Transverse colon (tissue), 3 donors: ENCODE measurements at regions not wholly inside any gene's neighbourhood (a gene's known extent, or its start where the extent isn't known, plus 50 kb on each side); places are given as distances from the start of the nearest gene placed in this dataset.

Source experiments
- EP300 ChIP-seq: sonication (generic); formaldehyde crosslinking; IDR thresholded peaks from one replicate; pipeline ENCODE4 v1.6.1; 2017; ENCODE audit warnings: antibody characterized with exemption, low read depth
- POLR2A ChIP-seq: fragments of 450-650 bp; IDR thresholded peaks from one replicate; pipeline ENCODE4 v1.6.1; 2016; ENCODE audit warnings: antibody characterized with exemption, mild to moderate bottlenecking, moderate library complexity
- TF ChIP-seq, protein P1 (sequence below), 5 experiments: fragments of 200-600 bp in 3 of 5; fragments of 450-650 bp in 2 of 5; sonication (generic) in 3 of 5; IDR thresholded peaks; 1 replicate in 2 of 5; 2 replicates in 3 of 5; pipeline ENCODE4 v1.5.1; 2016 to 2017; ENCODE audit warnings: antibody characterized with exemption in 5 of 5, inconsistent platforms in 3 of 5, mild to moderate bottlenecking in 2 of 5, moderate library complexity in 1 of 5

DNA sequence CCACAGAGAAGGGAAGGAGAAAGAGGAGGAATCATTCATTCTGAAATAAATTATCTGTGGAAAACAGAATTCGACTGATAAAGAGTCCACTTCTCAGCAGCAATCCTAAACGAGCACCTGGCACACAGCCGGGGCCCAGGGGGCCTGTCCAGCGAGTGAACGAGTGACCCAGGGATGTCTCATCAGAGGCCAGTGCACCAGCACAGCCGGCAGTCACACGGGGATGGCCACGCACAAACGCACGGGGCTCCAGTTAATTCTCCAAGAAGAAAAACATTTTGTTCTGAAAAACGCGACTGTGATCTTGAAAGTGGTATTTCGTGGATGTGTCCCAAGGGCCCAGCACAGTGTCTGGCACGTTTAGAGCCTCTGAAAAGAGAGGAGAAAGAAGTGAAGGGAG, 154.6 kb downstream of the BRD1 start:
- TF ChIP-seq, protein P1, sequence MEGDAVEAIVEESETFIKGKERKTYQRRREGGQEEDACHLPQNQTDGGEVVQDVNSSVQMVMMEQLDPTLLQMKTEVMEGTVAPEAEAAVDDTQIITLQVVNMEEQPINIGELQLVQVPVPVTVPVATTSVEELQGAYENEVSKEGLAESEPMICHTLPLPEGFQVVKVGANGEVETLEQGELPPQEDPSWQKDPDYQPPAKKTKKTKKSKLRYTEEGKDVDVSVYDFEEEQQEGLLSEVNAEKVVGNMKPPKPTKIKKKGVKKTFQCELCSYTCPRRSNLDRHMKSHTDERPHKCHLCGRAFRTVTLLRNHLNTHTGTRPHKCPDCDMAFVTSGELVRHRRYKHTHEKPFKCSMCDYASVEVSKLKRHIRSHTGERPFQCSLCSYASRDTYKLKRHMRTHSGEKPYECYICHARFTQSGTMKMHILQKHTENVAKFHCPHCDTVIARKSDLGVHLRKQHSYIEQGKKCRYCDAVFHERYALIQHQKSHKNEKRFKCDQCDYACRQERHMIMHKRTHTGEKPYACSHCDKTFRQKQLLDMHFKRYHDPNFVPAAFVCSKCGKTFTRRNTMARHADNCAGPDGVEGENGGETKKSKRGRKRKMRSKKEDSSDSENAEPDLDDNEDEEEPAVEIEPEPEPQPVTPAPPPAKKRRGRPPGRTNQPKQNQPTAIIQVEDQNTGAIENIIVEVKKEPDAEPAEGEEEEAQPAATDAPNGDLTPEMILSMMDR (IDR thresholded peaks at IDR 0.05), result no peak
- no peak for TF ChIP-seq EP300
- TF ChIP-seq POLR2A, result no peak
